ENCODE measurements at regions not wholly inside any gene's neighbourhood (a gene's known extent, or its start where the extent isn't known, plus 50 kb on each side); places are given as distances from the start of the nearest gene placed in this dataset.

GRCh38 chr10:4003348-4003973 is 218.5 kb upstream of the KLF6 start:
- no CpG with 5 or more reads among the region's 7 CpGs for WGBS (ENCODE audit: extremely low coverage, insufficient read length, low lambda C conversion rate)
- H3K79me2 ChIP-seq (ENCODE audit: insufficient read depth, low read length), result no peaks in the 10 kb centered on the region
- no peak overlapping the region for H3K4me3 Mint-ChIP-seq

More at GRCh38 chr10:4003348-4003973, 218.5 kb upstream of the KLF6 start:
- Histone ChIP-seq H3K4me1 (ENCODE audit: insufficient read depth, low read length) (no peaks in the 10 kb centered on the region), H2BK120ac (ENCODE audit: low read depth, low read length, poor library complexity, severe bottlenecking) (no peak overlapping the region), H3K14ac (ENCODE audit: insufficient read depth, low read length) (no peak overlapping the region), H2AK5ac (ENCODE audit: insufficient read length, low read length) (no peak overlapping the region), H3K27ac (ENCODE audit: insufficient read length, low read depth, low read length) (no peak overlapping the region), H3K23me2 (ENCODE audit: insufficient read length, low read depth, low read length, poor library complexity, severe bottlenecking) (no peaks in the 10 kb centered on the region), H3K18ac (ENCODE audit: insufficient read length, low read depth, low read length) (no peak overlapping the region), H3K4ac (ENCODE audit: low read depth, low read length) (no peak overlapping the region), H3K23ac (ENCODE audit: insufficient read length, low read depth, low read length) (no peak overlapping the region), H3K79me1 (ENCODE audit: insufficient read depth, low read depth, low read length, poor library complexity, severe bottlenecking) (no peaks in the 10 kb centered on the region), H3T11ph (ENCODE audit: low read length) (no peak overlapping the region), H2BK20ac (ENCODE audit: low read depth, low read length, poor library complexity, severe bottlenecking) (no peak overlapping the region), H4K91ac (ENCODE audit: insufficient read length, low read depth, low read length) (no peak overlapping the region), H2BK15ac (ENCODE audit: low read depth, low read length) (no peak overlapping the region), H3K9me3 (ENCODE audit: control insufficient read depth, low read depth, low read length) (no peaks in the 10 kb centered on the region), H2BK5ac (ENCODE audit: insufficient read length, low read length) (no peak overlapping the region), H3K4me2 (ENCODE audit: insufficient read depth, insufficient read length, low read length) (no peak overlapping the region), H4K8ac (replicated peaks; ENCODE audit: insufficient read length, low read depth, low read length) (no peak overlapping the region), H4K5ac (ENCODE audit: insufficient read length, low read depth, low read length) (no peak overlapping the region), H4K20me1 (ENCODE audit: control insufficient read depth, insufficient read depth, insufficient read length) (no peaks in the 10 kb centered on the region), H2BK12ac (ENCODE audit: insufficient read length, low read depth, low read length) (no peak overlapping the region), H3K56ac (ENCODE audit: insufficient read length, low read depth, low read length) (no peak overlapping the region), H3K9ac (ENCODE audit: extremely low read depth, insufficient read length, low read length) (no peak overlapping the region), H2AFZ (ENCODE audit: low read length) (no peak overlapping the region), H3K27me3 (ENCODE audit: insufficient read depth, low read length) (0 out of 2 replicates have a peak, but pooled peaks cover 1% of the 10 kb centered on the region)
- Mint-ChIP-seq H3K36me3 (ENCODE audit: insufficient read depth in 1 of 3, low read depth in 3 of 3) (peaks cover 0 to 8% (median 0%) of the 10 kb centered on the region in 3 experiments; a peak in 3 of 7 replicates), H3K9me3 (peaks cover 14 to 15% of the 10 kb centered on the region in 2 experiments), H3K27ac (no peak overlapping the region), H3K27me3 (ENCODE audit: low read depth) (peaks cover 2% of the 10 kb centered on the region; the same call in 1 of the 2 replicates), H3K4me1 (peaks cover 12 to 21% of the 10 kb centered on the region in 2 experiments)
- no peak for DNase-seq
- no peak for TF ChIP-seq CTCF (conservative IDR thresholded peaks at IDR 0.05)
